Sigmoid colon (tissue), 6 donors: ENCODE measurements at regions not wholly inside any gene's neighbourhood (a gene's known extent, or its start where the extent isn't known, plus 50 kb on each side); places are given as distances from the start of the nearest gene placed in this dataset.

ENCODE experiments used
- DNase-seq: peaks from one replicate; pipeline ENCODE4 v3.0.0-alpha.2; 2019
- H3K27ac ChIP-seq, 4 donors: fragments of 200-600 bp; sonication (generic); one replicate each; pipeline ENCODE4 v1.5.1; 2016 to 2019; ENCODE audit warnings: mild to moderate bottlenecking in 1 of 4
- H3K27me3 ChIP-seq, 3 donors: fragments of 200-600 bp; sonication (generic); one replicate each; pipeline ENCODE4 v1.5.1; 2019; ENCODE audit warnings: mild to moderate bottlenecking in 1 of 3
- H3K36me3 ChIP-seq, 4 donors: fragments of 200-600 bp; sonication (generic); one replicate each; pipeline ENCODE4 v1.5.1; 2016 to 2019
- H3K4me1 ChIP-seq, 4 donors: fragments of 200-600 bp; sonication (generic); one replicate each; pipeline ENCODE4 v1.5.1; 2017 to 2019
- H3K4me3 ChIP-seq, 4 donors: fragments of 200-600 bp; sonication (generic); one replicate each; pipeline ENCODE4 v1.5.1; 2017 to 2019; ENCODE audit warnings: mild to moderate bottlenecking in 2 of 4, moderate library complexity in 1 of 4
- H3K9me3 ChIP-seq, 4 donors: fragments of 200-600 bp in 3 of 4; sonication (generic) in 3 of 4; one replicate each; pipeline versions ENCODE4 v1.5.1 to v1.6.1; 2013 to 2019
- EP300 ChIP-seq, 4 donors: sonication (generic); formaldehyde crosslinking; IDR thresholded peaks; one replicate each; pipeline ENCODE4 v1.6.1; 2017; ENCODE audit warnings: antibody characterized with exemption in 4 of 4
- POLR2A ChIP-seq, 2 donors: fragments of 450-650 bp; IDR thresholded peaks; one replicate each; pipeline ENCODE4 v1.6.1; 2016; ENCODE audit warnings: antibody characterized with exemption in 2 of 2, mild to moderate bottlenecking in 2 of 2, moderate library complexity in 2 of 2
- POLR2AphosphoS5 ChIP-seq, 4 donors: sonication (generic); formaldehyde crosslinking; IDR thresholded peaks; one replicate each; pipeline ENCODE4 v1.6.1; 2017; ENCODE audit warnings: antibody characterized with exemption in 4 of 4
- WGBS, 2 donors: extraction: QIAGEN DNeasy Blood & Tissue Kit; methylation state at CpG; one replicate each; pipeline ENCODE4 v1.1.7; 2013; 5-methylcytosine and 5-hydroxymethylcytosine counted together
- intact Hi-C: fragments of 100-400 bp; cut with DNase I; formaldehyde crosslinking; loops from one replicate; pipeline ENCODE4 v1.15.1; 2023
- TF ChIP-seq, protein P1 (sequence below), 4 experiments: fragments of 450-650 bp in 3 of 4; fragments of 200-600 bp in 1 of 4; IDR thresholded peaks; one replicate each; pipeline ENCODE4 v1.5.1; 2016 to 2019; ENCODE audit warnings: antibody characterized with exemption in 4 of 4, mild to moderate bottlenecking in 3 of 4, moderate library complexity in 2 of 4
- donor health status: healthy with polysubstance abuse.
- donor health status: healthy.

GRCh38 chr11:105407101-105407500, 202.8 kb upstream of the GRIA4 start:
- TF ChIP-seq POLR2AphosphoS5 (IDR thresholded peaks at IDR 0.05): no peak
- TF ChIP-seq EP300 (IDR thresholded peaks at IDR 0.05): no peak
- no peak for TF ChIP-seq POLR2A (IDR thresholded peaks at IDR 0.05)
- TF ChIP-seq, protein P1, sequence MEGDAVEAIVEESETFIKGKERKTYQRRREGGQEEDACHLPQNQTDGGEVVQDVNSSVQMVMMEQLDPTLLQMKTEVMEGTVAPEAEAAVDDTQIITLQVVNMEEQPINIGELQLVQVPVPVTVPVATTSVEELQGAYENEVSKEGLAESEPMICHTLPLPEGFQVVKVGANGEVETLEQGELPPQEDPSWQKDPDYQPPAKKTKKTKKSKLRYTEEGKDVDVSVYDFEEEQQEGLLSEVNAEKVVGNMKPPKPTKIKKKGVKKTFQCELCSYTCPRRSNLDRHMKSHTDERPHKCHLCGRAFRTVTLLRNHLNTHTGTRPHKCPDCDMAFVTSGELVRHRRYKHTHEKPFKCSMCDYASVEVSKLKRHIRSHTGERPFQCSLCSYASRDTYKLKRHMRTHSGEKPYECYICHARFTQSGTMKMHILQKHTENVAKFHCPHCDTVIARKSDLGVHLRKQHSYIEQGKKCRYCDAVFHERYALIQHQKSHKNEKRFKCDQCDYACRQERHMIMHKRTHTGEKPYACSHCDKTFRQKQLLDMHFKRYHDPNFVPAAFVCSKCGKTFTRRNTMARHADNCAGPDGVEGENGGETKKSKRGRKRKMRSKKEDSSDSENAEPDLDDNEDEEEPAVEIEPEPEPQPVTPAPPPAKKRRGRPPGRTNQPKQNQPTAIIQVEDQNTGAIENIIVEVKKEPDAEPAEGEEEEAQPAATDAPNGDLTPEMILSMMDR (IDR thresholded peaks at IDR 0.05): no peak
- WGBS, 2 donors: 85 to 92% methylated on average over 1 of the region's 1 CpG

GRCh38 chr11:105401269-105401809, 208.5 kb upstream of the GRIA4 start:
- Histone ChIP-seq H3K4me1 (no peaks in the 10 kb centered on the region), H3K27ac (no peak overlapping the region), H3K27me3 (no peaks in the 10 kb centered on the region), H3K36me3 (no peaks in the 10 kb centered on the region), H3K4me3 (no peak overlapping the region), H3K9me3 (no peaks in the 10 kb centered on the region)
- 82 to 84% methylated on average over 2 of the region's 2 CpGs for WGBS, 2 donors
- intact Hi-C loops: no loop called here
- TF ChIP-seq POLR2A (IDR thresholded peaks at IDR 0.05) (no peak), EP300 (IDR thresholded peaks at IDR 0.05) (no peak), POLR2AphosphoS5 (IDR thresholded peaks at IDR 0.05) (no peak)
- TF ChIP-seq, protein P1 (IDR thresholded peaks at IDR 0.05): no peak
- DNase-seq: no peak

More at GRCh38 chr11:105407101-105407500, 202.8 kb upstream of the GRIA4 start:
- DNase-seq: no peak
- Histone ChIP-seq H3K36me3 (no peaks in the 10 kb centered on the region), H3K4me1 (no peaks in the 10 kb centered on the region), H3K27me3 (no peaks in the 10 kb centered on the region), H3K9me3 (no peaks in the 10 kb centered on the region), H3K4me3 (no peak overlapping the region), H3K27ac (no peak overlapping the region)
- intact Hi-C loops: no loop called here

DNA sequence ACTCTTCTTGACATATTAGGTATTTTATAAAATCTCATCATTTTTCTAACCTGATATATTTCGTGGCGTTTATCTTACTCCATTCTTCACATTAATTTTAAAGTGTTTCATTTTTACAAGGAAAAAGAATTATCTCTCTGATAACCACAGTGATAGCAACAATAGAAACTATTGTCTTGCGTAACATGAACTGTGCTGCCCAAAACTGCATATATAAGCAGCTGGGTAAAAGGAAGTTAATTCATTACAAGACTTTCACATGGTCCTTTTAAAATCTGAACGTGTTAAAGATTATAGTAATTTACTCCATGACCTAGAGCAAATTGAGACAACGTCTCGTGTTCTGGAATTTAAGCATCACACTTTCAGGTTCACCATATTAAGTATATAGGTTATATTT, 210.4 kb upstream of the GRIA4 start:
- intact Hi-C loops: no loop called here
- no peak for DNase-seq

GRCh38 chr11:105398636-105399035, 211.2 kb upstream of the GRIA4 start:
- no peaks in the 10 kb centered on the region for H3K4me1 ChIP-seq
- intact Hi-C loops: no loop called here
- TF ChIP-seq EP300 (IDR thresholded peaks at IDR 0.05) (no peak), POLR2AphosphoS5 (IDR thresholded peaks at IDR 0.05) (no peak), POLR2A (IDR thresholded peaks at IDR 0.05) (no peak)
- TF ChIP-seq, protein P1 (IDR thresholded peaks at IDR 0.05): no peak
- DNase-seq: no peak
- H3K4me3 ChIP-seq: no peak overlapping the region
- H3K27me3 ChIP-seq: no peaks in the 10 kb centered on the region
- no peak overlapping the region for H3K27ac ChIP-seq
- H3K36me3 ChIP-seq: no peaks in the 10 kb centered on the region
- no peaks in the 10 kb centered on the region for H3K9me3 ChIP-seq

More for the DNA sequence above, 210.4 kb upstream of the GRIA4 start:
- WGBS, 2 donors: 22 to 56% methylated on average over 6 of the region's 6 CpGs
- H3K4me3 ChIP-seq: no peak overlapping the region
- no peak for TF ChIP-seq POLR2A (IDR thresholded peaks at IDR 0.05)
- TF ChIP-seq, protein P1 (IDR thresholded peaks at IDR 0.05): no peak
- TF ChIP-seq POLR2AphosphoS5 (IDR thresholded peaks at IDR 0.05): no peak
- TF ChIP-seq EP300 (IDR thresholded peaks at IDR 0.05): no peak
- H3K36me3 ChIP-seq: no peaks in the 10 kb centered on the region
- H3K9me3 ChIP-seq: no peaks in the 10 kb centered on the region
- no peaks in the 10 kb centered on the region for H3K4me1 ChIP-seq
- H3K27me3 ChIP-seq: no peaks in the 10 kb centered on the region
- H3K27ac ChIP-seq: no peak overlapping the region

- H3K27ac ChIP-seq: no peak overlapping the region
- no peak for DNase-seq
- WGBS, 2 donors: 83% methylated on average over 2 of the region's 2 CpGs
- H3K4me1 ChIP-seq: no peaks in the 10 kb centered on the region
- no peaks in the 10 kb centered on the region for H3K36me3 ChIP-seq
- no peaks in the 10 kb centered on the region for H3K27me3 ChIP-seq
- no peak for TF ChIP-seq POLR2AphosphoS5 (IDR thresholded peaks at IDR 0.05)
- no peak for TF ChIP-seq POLR2A (IDR thresholded peaks at IDR 0.05)
- TF ChIP-seq, protein P1 (IDR thresholded peaks at IDR 0.05): no peak
- no peak for TF ChIP-seq EP300 (IDR thresholded peaks at IDR 0.05)
- H3K9me3 ChIP-seq: no peaks in the 10 kb centered on the region
- no peak overlapping the region for H3K4me3 ChIP-seq
- intact Hi-C loops: no loop called here
Observed at GRCh38 chr11:105393326-105393725, 216.5 kb upstream of the GRIA4 start.
